Tibial artery (tissue), 4 donors: ENCODE measurements at regions not wholly inside any gene's neighbourhood (a gene's known extent, or its start where the extent isn't known, plus 50 kb on each side); places are given as distances from the start of the nearest gene placed in this dataset.

Source experiments
- DNase-seq, 2 donors: peaks; one replicate each; pipeline ENCODE4 v3.0.0-alpha.2; 2019
- H3K27ac ChIP-seq, 2 donors: fragments of 200-600 bp; sonication (generic) in 1 of 2; 1 replicate in 1 of 2; 2 replicates in 1 of 2; pipeline ENCODE4 v1.5.1; 2018 to 2019; ENCODE audit warnings: mild to moderate bottlenecking in 1 of 2
- H3K27me3 ChIP-seq, 2 donors: fragments of 200-600 bp; sonication (generic) in 1 of 2; one replicate each; pipeline versions ENCODE4 v1.5.1 to v1.6.0; 2016 to 2019
- H3K36me3 ChIP-seq, 3 donors: fragments of 200-600 bp; sonication (generic) in 2 of 3; one replicate each; pipeline ENCODE4 v1.5.1; 2016 to 2019; ENCODE audit warnings: mild to moderate bottlenecking in 2 of 3
- H3K4me1 ChIP-seq, 4 donors: fragments of 200-600 bp; sonication (generic) in 2 of 4; 1 replicate in 3 of 4; 2 replicates in 1 of 4; pipeline ENCODE4 v1.5.1; 2016 to 2019
- H3K4me3 ChIP-seq, 2 donors: fragments of 200-600 bp; sonication (generic) in 1 of 2; 1 replicate in 1 of 2; 2 replicates in 1 of 2; pipeline ENCODE4 v1.5.1; 2018 to 2019; ENCODE audit warnings: mild to moderate bottlenecking in 2 of 2
- H3K9me3 ChIP-seq, 3 donors: fragments of 200-600 bp; sonication (generic) in 1 of 3; one replicate each; pipeline ENCODE4 v1.5.1; 2016 to 2019
- CTCF ChIP-seq, 2 experiments: fragments of 200-600 bp in 1 of 2; fragments of 450-650 bp in 1 of 2; IDR thresholded peaks; one replicate each; pipeline ENCODE4 v1.5.1; 2017 to 2019; ENCODE audit warnings: antibody characterized with exemption in 2 of 2, mild to moderate bottlenecking in 1 of 2, moderate library complexity in 1 of 2
- intact Hi-C: fragments of 100-400 bp; cut with DNase I; formaldehyde crosslinking; loops from one replicate; pipeline ENCODE4 v1.15.0; 2023; ENCODE audit warnings: low total_unique reads

GRCh38 chr6:63521475-63522210 lies 50.6 kb upstream of the LOC128125822 start:
- Histone ChIP-seq H3K27me3 (no peaks in the 10 kb centered on the region), H3K27ac (no peak overlapping the region), H3K4me3 (no peak overlapping the region)

More at GRCh38 chr6:63521475-63522210, 50.6 kb upstream of the LOC128125822 start:
- intact Hi-C loops = no loop called here
- H3K9me3 ChIP-seq = no peaks in the 10 kb centered on the region
- DNase-seq = no peak
- TF ChIP-seq CTCF (IDR thresholded peaks at IDR 0.05) = no peak
- H3K4me1 ChIP-seq = no peaks in the 10 kb centered on the region
- H3K36me3 ChIP-seq = no peaks in the 10 kb centered on the region
